GM19099 (cell line): ENCODE measurements at regions not wholly inside any gene's neighbourhood (a gene's known extent, or its start where the extent isn't known, plus 50 kb on each side); places are given as distances from the start of the nearest gene placed in this dataset.

Source experiments
- POLR2A ChIP-seq: IDR thresholded peaks from 3 replicates; pipeline ENCODE4 v1.6.1; 2011; ENCODE audit warnings: low read depth; ENCODE audit not compliant: insufficient read length; ENCODE audit errors: extremely low read depth

DNA sequence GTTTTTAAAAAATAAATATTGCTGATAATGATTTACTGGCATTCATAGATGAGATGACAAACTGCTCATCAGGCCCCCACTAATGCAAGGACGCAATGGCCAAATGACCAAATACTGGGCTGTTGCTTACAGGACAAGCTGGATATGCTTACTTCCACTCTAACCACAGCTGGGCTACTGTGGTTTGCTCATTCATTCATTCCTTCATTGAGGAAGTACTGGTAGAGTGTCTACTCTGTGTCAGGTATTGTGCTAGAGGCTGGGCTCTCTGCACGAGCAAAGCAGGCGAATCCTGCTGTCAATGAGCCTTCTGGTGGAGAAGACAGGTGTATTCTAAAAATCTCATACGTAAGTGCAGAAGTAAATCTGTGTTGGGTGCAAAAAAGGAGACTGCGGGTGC is 113.3 kb upstream of the SLC38A2 start:
- no peak for TF ChIP-seq POLR2A

DNA sequence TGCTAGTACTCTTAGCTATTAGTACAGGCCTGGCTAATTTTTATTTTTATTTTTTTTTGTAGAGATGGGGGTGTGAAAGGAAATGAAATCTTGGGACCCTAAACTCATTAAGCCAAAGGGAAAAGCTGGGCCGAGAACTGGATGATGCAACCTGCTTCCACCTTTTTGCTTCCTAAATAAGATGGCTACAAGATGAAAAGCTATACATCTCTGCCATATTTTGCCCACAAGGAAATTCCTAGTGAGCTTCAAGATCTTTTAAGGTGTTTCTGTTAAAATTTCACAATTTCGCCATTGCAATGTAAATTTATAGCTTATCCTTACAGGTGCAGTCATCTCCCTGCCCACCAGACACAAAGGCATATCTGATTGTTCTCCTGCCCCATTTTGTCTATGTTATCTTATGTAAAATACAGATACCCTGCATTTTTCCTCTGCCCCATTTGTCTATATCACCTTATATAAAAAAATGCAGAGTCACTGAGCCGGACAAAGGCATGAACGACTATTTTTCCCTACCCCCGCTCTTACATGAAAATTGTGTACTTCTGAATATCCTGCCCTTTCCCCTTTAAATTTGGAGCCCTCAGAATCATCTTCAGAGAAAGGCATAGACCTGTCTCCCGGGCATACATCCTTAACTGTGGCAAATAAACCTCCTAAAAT is 112.0 kb upstream of the SLC38A2 start:
- TF ChIP-seq POLR2A = no peak

DNA sequence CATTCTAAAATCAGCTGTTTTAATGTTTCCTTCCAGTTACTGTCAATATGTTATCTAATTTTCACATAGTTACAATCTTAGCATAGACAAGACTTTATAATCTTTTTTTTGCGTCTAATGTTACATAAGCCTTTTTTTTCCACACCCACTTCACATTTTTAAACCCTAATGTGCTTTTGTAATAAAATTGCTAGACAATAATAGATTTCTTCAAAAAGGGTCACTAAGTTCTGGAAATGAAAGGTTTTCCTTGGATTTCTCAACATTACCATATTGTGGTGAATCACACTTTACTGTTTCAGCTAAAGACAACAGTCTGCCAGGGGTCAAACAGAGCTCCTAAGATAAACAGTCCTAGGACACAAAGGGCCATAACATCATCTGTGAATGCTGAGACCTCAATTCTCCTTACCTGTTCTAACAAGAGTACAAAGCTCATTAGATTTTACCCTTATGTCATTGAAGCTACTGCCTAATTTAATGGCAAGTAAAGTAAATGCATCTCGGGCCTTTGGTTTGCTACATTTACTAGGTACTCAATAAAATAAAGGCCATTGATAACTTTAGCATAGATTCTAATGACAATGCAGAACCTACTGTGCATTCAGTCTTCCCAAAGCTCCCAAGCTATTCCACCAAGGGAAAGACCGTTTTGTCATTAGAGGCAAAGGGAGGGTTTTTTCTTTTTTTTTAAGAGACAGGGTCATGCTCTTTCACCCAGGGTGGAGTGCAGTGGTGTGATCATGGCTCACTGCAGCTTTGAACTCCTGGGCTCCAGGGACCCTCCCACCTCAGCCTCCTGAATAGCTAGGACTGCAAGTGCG is 111.2 kb upstream of the SLC38A2 start:
- no peak for TF ChIP-seq POLR2A

DNA sequence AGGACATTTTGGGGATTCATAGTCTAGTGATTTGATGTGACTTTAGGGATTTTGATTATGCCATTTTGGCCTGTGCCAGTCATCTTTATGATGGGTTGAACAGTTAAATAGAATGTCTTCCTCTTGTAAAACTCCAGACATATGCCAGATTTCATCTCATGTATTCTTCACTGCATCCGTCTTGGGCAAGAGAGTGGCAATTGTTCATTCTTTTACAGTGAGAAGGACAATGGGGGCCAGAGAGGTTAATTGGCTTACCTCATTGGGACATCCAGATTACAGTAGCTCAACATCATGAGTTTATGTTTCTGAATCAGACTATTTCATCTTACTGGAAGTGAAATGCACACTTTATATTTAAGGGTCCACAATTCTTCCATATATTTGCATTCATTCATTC is 108.2 kb upstream of the SLC38A2 start:
- TF ChIP-seq POLR2A = no peak

DNA sequence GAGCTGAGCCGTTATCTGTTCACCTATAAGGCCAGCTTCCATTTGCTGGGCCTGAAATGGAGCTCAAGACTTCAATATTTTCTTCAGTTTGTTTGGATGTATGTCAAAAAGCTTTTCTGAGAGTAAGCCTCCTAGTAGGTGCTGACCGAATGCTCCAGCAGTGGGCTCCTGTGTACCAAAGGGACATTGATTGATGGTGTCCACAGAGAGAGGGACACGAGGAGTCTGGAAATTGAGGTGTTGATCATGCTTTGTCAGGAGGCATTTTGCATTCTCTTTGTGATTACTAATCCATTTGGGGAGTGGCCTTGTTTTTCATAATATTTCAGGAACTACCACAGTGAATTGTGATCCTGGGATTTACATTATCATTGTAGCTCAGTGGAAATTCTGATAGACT is 107.7 kb upstream of the SLC38A2 start:
- no peak for TF ChIP-seq POLR2A

DNA sequence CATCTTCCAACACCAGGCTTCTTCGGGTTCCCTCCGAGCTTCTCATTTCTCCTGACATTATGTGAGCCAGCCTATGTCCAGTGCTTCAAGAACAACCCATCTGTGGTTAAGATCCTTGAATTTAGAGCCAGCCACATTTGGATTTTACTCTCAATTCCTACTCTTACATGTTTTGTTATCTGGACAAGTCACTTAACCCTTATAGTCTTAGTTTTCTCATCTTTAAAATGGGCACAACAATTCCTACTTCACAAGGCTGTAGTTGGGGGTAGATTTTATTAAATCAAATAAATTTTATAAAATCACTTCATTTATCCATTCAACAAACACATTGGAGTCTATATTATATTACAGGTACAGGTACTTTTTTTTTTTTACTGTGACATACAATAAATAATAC is 105.5 kb upstream of the SLC38A2 start:
- no peak for TF ChIP-seq POLR2A

DNA sequence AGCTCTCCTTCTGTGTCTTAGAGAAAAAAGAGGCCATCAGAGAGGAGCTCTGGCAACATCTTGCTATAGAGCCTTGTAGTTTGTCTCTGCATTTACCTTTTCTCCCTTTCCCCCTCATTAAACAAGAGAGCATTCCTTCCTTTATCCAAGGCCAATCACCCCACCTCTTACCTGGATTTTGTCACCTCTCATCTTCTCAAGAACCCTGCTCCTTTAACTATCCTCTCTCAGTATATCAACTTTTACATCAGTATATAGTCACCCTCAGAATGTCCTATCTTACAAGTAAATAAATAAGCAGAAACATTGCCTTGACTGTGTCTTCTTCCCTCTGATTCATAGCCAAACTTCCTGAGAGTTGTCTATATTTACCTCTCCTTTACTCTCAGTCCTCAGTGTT is 105.0 kb upstream of the SLC38A2 start:
- no peak for TF ChIP-seq POLR2A

DNA sequence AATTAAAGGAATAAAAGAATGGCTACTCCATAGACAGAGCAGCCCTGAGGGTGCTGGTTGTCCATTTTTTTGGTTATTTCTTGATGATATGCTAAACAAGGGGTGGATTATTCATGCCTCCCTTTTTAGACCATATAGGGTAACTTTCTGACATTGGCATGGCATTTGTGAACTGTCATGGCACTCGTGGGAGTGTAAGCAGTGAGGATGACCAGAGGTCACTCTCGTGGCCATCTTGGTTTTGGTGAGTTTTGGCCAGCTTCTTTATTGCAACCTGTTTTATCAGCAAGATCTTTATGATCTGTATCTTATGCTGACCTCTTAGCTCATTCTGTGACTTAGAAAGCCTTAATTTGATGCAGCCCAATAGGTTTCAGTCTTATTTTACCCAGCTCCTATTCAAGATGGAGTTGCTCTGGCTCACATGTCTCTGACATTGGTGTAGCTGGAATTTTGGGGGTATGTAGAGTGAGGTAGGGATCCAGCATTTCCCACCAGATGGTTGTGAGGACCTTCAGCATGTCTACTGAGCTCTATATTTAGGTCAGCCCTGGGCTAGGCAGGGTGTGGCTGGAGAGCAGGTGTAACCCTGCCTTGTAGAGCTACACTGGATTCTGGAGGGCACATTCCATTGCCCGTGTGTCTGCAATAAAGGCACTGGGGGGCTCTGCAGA is 103.5 kb upstream of the SLC38A2 start:
- no peak for TF ChIP-seq POLR2A

DNA sequence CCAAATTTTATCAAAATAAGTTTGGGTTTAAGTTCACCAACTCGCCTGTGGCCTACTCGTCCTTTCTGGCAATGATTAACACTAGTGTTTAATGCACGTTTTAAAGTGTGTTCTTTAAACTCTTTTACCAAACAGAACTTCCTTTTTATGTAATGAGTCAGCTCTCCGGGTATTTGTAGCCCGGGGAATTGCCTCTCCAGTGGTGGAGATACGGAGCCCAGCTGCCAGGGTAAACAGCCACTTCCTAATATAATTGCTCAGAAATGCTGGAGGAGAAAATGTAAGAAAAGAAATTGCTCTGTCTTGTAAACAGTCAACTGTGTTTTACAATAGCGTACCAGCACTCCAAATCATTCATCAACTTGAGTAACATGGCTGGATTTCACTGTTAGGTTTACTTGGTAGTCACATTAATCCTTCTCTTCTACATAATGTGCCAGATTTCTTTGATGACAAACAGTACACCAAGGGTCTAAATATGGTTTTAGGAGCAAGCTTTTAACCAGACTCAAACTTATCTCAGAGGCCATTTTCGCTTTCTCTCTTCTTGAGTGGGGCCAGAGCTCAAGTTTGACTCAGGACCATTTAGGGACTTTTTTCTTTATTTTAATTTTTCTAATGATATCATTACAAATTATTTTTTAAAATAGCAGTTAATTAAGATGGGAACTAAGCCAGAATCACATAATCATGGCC is 101.2 kb upstream of the SLC38A2 start:
- peak; percentile 14 for TF ChIP-seq POLR2A

DNA sequence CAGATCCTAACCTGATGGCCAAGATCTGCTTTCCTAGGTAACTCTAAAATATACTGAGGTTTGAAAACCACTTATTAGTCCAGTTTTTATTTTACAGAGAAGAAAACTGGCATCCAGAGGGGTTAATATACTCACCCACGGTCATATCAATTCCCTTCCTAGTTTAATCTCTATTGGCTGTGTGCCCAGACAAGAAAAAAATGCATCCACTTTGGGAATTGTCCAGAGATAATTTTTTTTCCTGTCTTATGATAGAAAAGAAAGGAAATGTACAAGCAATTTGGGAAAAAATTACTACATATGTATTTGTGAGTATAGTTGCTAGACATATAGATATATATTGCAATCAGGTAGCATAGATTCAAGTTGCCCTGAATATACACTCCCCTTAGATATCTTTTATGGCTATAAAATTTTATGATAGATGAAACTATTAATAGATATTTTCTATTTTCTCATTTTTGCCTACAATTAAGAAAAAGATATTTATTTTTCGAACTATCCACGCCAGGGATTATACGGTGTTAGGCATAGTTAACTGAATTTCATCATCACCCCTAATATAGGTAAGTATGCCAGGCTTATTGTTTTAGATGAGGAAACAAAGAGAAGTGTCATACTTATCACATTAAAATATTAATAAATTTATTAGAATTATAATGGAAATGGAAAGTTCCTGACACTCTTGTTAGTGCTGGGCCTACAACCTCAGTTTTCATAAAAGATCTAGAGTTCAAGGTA is 100.5 kb upstream of the SLC38A2 start:
- TF ChIP-seq POLR2A = no peak

DNA sequence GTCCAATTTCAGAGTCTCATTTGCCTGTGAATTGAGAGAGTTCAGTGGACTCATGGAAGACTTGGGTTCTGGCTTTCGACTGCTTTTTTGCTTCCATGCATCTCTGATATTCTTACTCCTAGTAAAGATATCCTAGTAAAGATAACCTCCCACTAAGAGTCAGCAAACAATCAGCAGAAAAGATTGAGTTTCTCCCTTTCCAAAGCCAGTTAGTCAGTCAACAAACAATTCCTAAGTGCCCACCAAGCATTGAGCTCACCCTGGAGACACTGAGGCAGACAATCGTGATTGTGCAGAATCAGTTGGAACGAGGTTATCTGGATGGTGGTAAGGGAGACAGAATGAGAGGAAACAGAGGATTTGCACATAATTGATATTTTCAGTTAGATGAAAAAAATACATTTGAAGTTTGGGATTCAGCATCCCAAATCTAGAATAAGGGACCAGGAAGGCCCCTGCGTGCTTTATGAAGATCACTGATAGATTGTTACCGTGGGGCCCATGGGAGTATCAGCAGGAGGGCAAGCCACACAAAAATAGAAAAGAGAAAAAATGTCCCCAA is 99.7 kb upstream of the SLC38A2 start:
- TF ChIP-seq POLR2A = no peak

DNA sequence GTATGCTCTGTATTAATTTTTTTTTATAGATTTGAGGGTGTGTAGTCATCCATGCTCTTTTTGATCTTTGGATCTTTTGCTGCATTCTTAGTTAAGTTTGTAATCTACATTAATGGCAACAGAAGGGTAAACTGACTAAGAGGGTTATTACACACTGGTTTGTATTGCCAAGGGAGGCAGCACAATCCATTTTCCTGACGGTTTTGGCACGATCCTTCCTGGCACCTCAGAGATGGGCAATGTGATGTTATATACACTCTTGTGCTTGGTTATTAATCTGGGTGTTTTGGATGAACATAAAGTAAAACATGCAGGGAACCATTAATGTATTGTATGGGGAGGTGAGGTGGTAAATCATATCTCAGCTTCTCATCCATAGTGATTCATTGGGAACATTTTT is 98.8 kb upstream of the SLC38A2 start:
- no peak for TF ChIP-seq POLR2A

DNA sequence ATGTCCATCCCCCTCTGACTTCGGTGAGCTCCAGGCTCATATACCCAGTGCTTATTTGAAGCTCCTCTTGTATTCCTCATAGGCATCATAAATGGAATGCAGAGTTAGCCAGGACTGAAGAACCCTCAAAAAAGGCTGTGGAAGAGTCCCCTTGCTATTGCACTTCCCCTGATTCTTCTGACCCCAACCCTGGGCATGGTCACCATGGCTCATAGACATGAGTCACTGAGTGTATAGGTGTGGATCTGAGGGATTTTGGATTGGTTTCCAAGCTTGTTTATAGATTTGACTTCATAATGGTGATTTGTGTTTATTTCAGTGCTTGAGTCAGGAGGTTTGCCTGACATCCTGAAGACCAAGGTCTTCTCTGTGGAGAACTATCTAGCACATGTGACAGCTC is 98.4 kb upstream of the SLC38A2 start:
- TF ChIP-seq POLR2A = no peak

DNA sequence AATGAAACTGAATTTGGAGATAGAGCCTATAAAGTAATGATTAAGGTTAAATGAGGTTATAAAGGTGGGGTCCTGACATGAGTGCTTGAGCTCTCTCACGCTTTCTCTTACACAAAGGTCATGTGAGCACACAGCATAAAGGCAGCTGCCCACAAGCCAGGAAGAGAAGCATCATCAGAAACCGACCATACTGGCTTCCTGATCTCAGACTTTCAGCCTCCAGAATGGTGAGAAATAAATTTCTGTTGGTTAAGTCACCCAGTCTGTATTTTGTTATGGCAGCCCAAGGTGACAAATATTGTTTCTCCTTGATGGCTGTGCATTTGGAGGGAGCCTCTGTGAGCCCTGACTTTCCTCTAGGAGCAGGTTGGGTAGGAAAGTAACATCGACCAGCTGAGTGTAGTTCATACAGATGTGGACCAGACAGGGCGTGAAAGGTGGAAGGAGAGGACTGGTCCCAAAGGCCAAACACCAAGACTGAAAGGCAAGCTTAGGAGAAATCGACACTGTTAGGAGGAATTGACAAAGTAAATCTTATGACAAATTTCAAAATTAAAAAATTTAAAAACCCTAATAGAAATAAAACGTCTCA is 97.6 kb upstream of the SLC38A2 start:
- no peak for TF ChIP-seq POLR2A
